Hematopoietic multipotent progenitor cell treated with erythropoietin and hydrocortisone succinate and interleukin-3 and kit ligand, for 15 days (in vitro differentiated cells): ENCODE measurements at regions not wholly inside any gene's neighbourhood (a gene's known extent, or its start where the extent isn't known, plus 50 kb on each side); places are given as distances from the start of the nearest gene placed in this dataset.
"Not testable (repeated sequence)": the region's sequence is repeated elsewhere in the genome, so short reads cannot be mapped to it uniquely, and the experiment has no call there.

Experiments
- DNase-seq: peaks from one replicate; pipeline ENCODE4 v3.0.0-alpha.2; 2015; ENCODE audit warnings: low spot score

DNA sequence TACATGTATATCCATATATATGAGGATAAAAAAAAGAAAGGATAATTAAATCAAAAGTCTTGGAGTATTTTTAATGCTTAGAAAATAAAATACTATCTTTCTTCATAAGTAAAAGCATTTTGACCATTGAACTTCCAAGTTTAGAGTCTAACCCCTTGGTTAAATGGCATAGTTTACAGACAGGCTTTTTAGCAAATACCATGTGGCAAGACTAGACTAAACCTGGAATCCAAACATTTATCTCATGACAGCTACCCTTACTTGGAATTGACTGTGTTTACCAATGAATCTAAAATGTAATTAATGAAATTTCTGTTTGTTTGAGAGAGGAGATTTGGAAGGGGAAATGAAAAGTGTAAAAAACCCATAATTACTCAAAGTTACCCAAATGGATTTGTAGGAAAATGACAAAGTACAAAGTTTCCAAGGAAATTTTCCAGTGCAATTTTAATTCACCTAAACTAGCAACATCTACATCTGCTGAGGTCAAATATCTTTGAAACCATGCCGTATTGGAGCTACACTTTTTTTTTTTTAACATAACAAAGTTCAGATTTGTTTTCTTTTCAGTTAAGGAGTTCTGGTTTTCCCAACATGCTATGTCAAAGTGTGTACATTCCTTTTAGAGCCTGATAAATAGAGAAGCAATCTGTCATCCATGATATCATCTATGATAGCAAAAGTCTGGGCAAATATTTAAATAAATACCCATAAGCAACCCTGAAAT is 272.1 kb upstream of the DAB2 start:
- DNase-seq, result no peak

DNA sequence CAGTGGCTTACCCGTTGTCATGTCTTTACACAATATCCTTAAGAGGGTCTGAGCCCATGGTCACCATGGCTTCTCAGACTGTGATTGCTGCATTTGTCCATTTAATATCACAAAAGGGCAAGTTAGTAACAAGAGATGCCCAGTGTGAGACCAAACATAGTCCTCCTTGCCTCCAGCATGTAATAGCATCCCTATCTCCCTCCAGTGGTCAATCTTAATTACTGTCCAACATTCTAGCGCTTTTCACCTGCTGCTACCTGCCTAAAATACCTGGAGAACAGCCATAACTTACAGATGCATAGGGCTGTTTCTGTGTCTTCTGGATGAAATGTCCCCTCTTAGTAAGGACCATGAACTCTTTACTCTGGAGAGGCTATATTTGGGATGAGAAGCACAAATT is 267.2 kb upstream of the DAB2 start:
- DNase-seq, result no peak

DNA sequence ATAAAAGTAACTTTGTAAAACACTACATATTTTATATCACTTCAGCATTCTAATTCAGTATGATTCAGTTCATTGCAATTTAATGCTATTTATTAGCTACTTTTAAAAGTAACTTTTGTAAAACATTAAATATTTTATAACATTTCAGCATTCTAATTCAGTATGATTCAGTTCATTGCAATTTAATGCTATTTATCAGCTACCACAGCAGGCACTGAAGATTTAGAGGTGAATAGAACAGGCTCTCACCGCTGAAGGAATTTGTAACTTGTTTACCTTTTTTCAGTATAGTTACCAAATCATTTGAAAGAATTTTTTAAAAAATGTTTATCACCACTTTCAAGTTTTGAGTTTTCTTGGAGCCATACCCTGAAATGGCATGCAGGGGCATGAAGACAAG is 266.4 kb upstream of the DAB2 start:
- no peak for DNase-seq

DNA sequence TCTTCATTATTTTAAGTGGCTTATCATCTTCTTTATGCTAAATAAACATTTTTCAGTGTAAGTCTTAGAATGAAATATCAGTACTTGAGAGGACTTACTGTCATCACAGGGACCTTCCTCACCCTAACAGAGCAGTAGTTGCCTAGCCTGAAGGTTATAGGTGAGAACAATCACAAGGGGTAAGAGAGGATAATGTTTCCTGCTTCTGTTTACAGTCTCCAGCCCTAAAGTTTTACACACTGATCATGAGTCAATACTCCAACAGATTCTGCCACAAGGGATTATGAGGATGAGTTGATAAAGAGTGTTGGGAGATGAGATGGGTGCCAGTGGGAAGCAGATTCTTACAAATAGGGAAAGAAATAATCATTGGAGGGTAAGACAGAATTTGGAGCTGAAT is 265.1 kb upstream of the DAB2 start:
- no peak for DNase-seq

DNA sequence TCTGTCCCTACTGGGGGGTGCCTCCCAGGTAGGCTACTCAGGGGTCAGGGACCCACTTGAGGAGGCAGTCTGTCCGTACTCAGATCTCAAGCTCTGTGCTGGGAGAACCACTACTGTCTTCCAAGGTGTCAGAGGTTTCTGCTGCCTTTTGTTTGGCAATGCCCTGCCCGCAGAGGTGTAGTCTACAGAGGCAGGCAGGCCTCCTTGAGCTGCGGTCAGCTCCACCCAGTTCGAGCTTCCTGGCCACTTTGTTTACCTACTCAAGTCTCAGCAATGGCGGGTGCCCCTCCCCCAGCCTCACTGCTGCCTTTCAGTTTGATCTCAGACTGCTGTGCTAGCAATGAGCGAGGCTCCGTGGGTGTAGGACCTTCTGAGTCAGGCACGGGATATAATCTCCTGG is 263.1 kb upstream of the DAB2 start:
- not testable (repeated sequence) for DNase-seq

DNA sequence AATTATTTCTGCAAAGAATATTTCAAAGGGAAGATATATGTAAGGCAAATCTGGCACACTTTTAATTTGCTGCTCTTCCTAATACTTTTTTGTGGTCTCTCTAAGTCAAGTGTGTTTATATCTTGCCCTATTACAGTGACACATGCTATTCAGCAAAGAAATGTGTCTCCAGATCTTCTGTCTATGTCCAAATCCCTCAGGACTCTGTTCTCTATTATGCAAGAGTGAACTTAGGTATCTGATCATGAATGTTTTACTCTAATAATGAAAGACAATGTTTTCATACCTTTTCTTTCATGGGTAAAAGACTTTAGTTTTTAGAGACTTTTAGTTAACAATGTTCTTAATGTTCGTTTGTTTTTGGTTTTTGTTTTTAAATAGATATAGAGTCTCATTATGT is 255.4 kb upstream of the DAB2 start:
- DNase-seq, result no peak

DNA sequence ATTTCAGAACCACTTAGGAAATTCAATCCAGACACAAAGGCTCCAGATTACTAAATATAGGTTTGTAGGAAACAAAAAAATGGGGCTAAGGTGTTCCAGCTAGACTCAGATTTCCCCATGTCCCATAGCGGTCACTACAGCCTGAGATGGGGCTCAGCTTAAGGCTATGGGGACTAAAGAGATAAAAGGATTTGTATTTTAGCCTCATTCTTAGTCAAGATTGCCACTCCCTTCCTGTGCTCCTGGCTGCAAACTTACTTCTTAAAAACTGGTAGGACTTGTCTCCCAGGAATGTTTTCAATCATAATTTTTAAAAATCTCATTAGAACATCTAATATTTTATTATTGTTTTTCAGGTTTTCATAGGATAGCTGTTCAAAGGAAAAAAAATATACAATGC is 253.8 kb upstream of the DAB2 start:
- no peak for DNase-seq

DNA sequence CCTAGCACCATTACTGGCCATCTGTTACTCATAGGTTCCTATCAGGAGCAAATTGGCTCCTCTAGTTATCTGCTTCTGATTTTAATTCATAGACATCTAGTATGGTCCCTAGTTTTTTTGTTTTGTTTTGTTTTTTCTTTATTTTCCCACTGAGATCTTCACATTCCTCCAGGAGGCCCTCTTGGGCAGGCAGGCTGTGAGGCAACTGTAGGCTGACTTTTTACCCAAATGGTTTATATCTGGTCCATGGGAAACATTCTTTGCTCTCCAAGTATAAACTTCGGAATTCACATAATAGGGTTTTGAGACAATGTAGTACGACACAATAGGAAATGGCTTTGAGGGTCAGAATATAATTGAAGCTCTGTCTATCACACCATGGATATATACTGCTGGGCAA is 250.9 kb upstream of the DAB2 start:
- DNase-seq, result no peak

DNA sequence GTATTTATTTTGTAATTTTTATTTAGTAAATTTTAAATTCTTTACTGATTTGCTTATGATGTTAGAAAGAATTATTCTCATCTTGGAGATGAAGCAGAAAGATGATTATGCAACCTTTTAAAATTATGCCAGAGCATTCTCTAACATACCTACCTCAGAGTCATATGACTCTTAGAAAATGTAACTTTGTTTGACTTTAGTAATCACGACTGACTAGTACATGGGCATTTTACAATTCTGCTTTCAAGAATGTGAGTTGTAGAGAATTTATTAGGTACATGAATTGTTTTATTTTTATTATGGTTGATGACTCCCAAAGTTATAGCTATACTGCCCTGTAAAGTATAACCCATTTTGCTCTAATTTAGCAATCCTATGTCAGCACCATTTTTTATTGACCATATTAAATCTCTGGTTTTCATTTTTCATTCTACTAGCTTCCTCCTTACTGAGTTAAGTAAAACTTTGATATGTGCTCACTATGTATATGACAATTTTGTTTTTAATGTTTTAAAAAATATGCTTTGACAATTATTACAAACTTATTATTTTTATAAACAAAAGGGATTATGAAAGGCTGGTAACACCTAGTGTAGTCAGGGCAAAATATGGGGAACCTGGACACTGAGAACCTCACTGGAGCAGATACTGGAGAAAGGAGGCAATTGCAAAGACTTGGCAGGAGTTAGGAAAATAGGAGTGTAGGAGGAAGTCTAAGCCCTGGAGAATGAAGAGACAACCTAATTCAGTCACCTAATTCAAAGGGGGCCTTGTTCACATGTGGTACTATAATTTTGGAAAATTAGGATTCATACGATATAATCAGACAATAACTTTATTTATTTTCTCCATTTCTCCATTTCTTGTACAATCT is 249.7 kb upstream of the DAB2 start:
- no peak for DNase-seq

DNA sequence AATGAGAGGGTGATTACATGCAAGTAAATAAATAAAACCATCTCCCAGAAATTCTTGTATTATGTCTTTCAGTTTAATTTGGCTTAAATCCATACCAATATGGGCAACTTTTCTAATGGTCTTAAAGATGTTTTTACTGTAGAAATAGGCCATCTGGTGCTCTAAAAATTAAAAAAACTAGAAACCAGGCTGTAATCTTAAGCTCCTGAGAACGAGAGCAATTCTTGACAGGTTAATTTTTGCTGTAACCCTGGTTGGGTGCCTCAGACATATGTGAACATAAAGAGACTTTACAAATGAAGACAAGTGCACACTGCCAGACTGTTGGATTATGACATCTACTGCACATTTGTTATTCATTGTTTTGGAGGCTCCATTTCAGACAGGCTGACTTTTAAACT is 246.8 kb upstream of the DAB2 start:
- DNase-seq, result no peak

DNA sequence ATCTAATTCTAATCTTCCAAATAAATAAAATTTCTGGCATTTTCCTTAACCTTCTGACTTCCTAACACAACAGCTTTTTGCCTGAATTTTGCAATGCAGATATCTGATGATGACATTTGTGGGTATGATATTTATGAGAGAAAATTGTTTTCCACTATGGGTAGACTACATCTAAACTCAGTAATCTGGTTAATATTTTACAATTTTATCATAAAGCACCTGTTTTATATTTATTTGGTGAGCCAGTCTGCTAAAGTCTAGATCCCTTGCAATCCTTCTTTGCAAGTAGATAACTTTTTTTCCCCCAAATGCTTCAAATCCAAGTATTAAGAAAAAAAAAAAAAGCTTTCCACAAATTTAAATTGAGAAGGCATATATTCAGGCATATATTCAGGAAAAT is 246.2 kb upstream of the DAB2 start:
- no peak for DNase-seq

DNA sequence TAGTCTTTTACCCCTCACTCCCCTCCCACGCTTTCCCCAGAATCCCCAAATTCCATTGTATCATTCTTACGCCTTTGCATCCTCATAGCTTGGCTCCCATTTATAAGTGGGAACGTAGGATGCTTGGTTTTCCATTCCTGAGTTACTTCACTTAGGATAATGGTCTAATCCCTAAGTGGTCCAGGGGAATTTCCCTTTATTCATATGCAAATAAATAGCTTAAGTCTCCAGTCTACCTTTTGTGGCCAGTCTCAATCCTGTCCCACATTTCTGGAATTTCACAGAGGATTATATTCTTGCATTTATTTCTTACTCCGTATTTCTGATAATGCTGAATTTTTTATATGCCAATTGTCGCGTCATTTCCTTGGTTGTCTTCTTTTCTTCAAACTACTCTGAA is 245.6 kb upstream of the DAB2 start:
- DNase-seq, result no peak

DNA sequence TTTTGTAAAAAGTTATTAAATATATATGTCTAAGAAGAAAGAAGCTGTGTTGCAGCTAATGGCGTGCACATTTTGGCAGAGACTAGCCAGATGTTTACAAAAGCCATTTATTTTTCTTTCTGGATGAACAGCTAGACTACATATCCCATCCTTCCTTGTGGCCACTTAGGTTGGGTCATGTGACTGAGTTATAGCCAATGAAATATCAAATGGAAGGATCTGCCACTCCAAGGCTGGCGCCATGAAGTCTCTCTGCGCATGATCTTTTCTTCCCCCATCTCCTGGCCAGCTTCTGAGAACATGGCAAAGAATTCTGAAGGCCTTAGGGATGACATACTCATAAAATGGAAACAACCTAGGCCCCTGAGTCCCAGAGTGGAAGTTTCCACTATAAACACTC is 244.2 kb upstream of the DAB2 start:
- DNase-seq, result no peak

DNA sequence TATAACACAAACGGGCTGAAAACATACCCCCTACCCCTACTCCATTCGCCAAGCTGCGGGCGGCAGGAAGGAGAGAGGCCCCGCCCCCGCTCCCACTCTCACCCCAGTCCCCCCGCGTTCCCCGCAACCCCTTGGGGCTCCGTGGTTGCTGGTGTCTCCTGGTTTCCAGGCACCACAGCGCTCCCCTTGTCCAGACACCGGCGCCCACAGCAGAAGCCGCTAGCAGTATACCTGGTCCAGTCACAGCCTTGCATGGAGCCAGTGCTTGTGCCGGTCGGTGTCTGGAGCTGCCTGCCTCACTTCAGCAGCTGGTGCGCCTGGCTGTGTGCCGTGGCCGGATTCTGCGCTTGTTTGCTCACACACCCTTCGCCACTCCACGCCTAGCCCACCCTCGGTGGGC is 240.5 kb upstream of the DAB2 start:
- DNase-seq, result no peak

DNA sequence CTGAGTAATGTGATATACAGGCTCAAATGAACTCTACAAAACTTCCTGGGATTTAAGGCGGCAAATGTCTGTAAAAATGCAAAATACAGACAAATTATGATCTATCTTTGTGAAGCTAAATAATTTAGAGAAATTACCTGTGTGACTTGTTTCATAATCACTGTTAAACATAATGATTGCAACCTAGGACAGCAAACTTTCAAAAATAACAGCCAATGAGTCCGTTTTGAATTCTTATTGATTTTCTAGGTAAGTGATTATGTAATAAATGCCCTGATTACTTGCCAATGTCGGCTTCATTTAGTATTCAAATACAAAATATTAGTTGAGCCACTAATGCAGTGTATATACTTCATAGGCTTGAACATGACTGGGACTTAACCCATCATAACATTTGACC is 238.2 kb upstream of the DAB2 start:
- no peak for DNase-seq

DNA sequence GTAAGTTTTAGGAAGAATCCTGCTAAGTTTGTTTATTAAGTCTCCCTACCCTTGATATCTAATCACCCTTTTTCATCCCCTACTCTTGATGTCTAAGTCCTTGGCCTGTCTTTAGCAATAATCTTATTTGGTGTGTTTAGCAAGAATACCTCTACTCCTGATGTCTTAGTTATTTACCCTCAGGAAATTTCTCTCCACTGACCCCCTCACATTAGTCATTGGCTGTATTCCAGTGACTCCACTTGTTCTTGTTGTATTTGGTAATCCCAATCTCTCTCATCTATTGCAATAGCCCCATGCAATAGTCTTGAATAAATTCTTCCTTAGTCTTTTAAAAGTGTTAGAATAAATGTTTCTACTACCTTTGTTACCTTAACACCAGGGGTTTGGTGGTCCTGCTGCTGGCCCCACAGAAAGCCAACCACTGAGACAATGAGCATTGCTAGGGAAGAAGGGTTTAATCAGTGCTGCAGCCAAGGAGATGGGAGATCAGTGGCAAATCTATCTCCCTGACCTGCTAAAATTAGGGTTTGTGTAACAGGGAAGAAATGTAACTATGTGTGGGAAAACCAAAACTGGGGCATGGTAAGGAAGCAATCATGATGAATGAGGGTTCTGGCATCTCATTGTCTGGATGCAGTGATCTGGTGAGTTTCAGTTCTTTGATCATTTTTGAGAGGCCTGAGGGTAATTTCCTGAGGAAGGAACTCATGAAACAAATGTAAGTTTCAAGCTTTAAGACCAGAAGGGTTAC is 236.4 kb upstream of the DAB2 start:
- no peak for DNase-seq

DNA sequence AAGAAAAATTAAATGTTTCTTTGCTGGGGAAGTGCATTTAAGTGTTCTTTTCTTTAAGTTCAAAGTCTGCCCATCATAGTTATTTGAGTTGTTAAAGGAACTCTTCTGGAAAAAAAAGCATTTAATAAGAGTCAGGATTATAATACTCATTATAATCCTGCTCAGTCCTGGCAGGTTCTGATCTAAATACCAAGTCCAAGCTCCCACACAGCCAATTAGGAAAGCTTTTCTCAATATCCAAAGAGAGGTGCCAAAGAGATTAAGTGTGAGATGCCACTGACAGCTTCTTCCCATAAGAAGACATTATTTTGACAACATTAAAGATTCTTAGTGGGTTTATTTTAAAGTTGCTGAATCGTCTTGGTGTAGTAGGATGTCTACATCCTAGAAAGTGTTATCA is 235.2 kb upstream of the DAB2 start:
- DNase-seq, result no peak

DNA sequence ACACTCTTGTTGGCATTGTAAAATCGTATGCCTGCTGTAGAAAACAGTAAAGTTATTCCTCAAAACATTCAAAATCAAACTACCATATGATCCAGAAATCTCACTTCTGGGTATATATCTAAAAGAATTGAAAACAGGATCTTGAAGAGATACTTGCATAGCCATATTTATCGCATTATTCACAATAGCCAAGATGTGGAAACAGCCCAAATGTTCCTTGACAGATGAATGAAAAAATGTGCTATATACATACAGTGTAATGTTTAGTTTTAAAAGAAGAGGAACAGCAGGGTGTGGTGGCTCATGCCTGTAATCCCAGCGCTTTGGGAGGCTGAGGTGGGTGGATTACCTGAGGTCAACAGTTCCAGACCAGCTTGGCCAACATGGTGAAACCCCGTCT is 234.1 kb upstream of the DAB2 start:
- DNase-seq, result no peak

DNA sequence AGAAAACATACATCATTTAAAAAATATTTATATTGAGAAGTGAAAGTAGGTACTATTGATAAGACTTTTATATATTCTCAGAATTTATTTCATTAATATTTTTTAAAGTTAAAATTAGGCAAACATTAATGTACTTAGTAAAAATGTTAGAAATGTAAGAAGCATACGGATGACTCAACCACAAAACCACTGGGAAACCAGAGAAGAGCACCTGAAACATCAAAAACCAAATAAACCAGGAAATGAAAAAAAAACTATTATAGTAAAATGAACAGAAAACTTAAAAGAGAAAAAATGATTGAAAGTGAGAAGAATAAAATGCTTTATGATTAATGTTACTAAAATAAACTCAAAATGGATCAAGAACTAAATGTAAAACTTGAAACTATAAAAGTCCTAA is 233.2 kb upstream of the DAB2 start:
- no peak for DNase-seq

DNA sequence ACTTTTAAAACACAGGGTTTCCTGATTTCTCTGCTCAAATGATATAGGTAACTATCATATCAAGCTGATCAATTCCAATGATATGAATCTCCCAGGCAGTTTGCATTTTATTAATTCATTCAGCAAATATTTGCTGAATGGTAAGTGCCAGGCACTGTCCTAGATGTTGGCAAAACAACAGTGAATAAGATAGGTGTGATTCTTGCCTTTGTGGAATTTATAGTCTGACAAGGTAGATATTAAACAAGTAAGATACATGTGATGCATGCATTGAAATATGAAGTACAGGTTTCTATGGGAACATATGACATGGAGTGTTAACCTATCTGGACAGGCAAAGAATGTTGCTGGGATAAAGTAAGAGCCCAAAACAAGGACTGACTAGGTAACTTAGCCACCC is 231.8 kb upstream of the DAB2 start:
- no peak for DNase-seq

DNA sequence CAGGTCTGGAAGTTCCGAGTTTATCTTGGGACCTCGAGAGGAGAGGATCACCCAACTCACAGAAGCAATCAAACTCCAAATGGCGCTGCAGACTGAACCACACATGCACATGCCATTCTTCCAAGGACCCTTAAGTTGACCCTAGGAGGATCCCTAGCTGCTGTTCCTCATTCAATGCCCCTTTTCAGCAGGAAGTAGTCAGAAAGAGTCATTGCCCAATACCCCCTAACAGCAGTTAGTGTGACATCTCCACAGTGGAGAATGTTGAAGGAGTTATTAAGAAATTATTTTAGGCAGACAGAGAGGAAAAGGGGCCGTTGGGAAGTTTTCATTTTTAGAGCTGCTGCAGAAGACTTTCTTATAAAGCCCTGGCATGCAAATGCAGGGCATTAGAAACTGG is 229.9 kb upstream of the DAB2 start:
- no peak for DNase-seq

DNA sequence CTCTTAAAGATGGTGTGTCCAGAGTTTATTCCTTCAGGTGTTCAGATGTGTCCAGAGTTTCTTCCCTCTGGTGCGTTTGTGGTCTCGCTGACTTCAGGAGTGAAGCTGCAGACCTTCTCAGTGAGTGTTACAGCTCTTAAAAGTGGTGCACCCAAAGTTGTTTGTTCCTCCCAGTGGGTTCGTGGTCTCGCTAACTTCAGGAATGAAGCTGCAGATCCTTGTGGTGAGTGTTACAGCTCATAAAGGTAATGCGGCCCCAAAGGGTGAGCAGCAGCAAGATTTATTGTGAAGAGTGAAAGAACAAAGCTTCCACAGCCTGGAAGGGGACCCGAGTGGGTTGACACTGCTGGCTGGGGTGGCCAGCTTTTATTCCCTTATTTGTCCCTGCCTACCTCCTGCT is 227.7 kb upstream of the DAB2 start:
- DNase-seq, result not testable (repeated sequence)

DNA sequence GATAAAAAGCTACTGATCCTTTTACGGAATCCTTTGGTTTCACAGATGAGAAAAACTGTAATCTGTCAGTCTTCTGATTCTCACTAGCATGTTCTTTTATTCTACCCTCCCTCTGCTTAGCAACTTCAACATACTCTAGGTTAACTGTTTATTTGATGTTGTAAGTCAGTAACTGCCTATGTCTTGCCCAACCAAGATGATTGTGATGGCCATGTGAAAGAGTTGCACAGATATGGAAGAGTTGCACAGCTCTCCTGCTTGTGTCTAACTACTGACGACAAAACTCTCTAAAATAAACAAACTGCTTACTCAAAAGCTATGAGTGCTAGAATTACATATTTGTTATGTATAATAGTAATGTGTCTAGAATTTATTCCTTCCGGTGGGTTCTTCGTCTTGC is 227.3 kb upstream of the DAB2 start:
- DNase-seq, result no peak
